Ascending aorta (tissue), 2 donors: ENCODE measurements at regions not wholly inside any gene's neighbourhood (a gene's known extent, or its start where the extent isn't known, plus 50 kb on each side); places are given as distances from the start of the nearest gene placed in this dataset.
"Not testable (repeated sequence)": the region's sequence is repeated elsewhere in the genome, so short reads cannot be mapped to it uniquely, and the experiment has no call there.

ENCODE experiments used
- DNase-seq, 2 donors: peaks; one replicate each; pipeline ENCODE4 v3.0.0-alpha.2; 2019; ENCODE audit warnings: low spot score in 2 of 2
- H3K27ac ChIP-seq, 2 donors: fragments of 200-600 bp; sonication (generic); one replicate each; pipeline ENCODE4 v1.5.1; 2016 to 2017; ENCODE audit warnings: mild to moderate bottlenecking in 1 of 2
- H3K27me3 ChIP-seq: fragments of 200-600 bp; sonication (generic); one replicate; pipeline ENCODE4 v1.5.1; 2017
- H3K36me3 ChIP-seq, 2 donors: fragments of 200-600 bp; sonication (generic); one replicate each; pipeline ENCODE4 v1.5.1; 2016
- H3K4me1 ChIP-seq, 2 donors: fragments of 200-600 bp; sonication (generic); one replicate each; pipeline ENCODE4 v1.5.1; 2016 to 2017; ENCODE audit warnings: mild to moderate bottlenecking in 1 of 2
- H3K4me3 ChIP-seq, 2 donors: fragments of 200-600 bp; sonication (generic); one replicate each; pipeline ENCODE4 v1.5.1; 2016 to 2017; ENCODE audit warnings: mild to moderate bottlenecking in 1 of 2
- H3K9me3 ChIP-seq, 2 donors: fragments of 200-600 bp; sonication (generic); one replicate each; pipeline ENCODE4 v1.5.1; 2016
- intact Hi-C: fragments of 100-400 bp; cut with DNase I; formaldehyde crosslinking; loops from one replicate; pipeline ENCODE4 v1.15.1; 2023
- TF ChIP-seq, protein P1 (sequence below), 3 experiments: fragments of 200-600 bp in 2 of 3; fragments of 450-650 bp in 1 of 3; sonication (generic) in 2 of 3; IDR thresholded peaks; one replicate each; pipeline ENCODE4 v1.5.1; 2016 to 2019; ENCODE audit warnings: antibody characterized with exemption in 3 of 3, mild to moderate bottlenecking in 1 of 3, moderate library complexity in 1 of 3

GRCh38 chr12:114041136-114041535, 75.0 kb upstream of the RBM19 start:
- Histone ChIP-seq H3K27ac (no peak overlapping the region), H3K9me3 (no peaks in the 10 kb centered on the region), H3K4me1 (no peaks in the 10 kb centered on the region), H3K27me3 (no peaks in the 10 kb centered on the region), H3K36me3 (no peaks in the 10 kb centered on the region), H3K4me3 (no peak overlapping the region)
- intact Hi-C loops: no loop called here
- TF ChIP-seq, protein P1, sequence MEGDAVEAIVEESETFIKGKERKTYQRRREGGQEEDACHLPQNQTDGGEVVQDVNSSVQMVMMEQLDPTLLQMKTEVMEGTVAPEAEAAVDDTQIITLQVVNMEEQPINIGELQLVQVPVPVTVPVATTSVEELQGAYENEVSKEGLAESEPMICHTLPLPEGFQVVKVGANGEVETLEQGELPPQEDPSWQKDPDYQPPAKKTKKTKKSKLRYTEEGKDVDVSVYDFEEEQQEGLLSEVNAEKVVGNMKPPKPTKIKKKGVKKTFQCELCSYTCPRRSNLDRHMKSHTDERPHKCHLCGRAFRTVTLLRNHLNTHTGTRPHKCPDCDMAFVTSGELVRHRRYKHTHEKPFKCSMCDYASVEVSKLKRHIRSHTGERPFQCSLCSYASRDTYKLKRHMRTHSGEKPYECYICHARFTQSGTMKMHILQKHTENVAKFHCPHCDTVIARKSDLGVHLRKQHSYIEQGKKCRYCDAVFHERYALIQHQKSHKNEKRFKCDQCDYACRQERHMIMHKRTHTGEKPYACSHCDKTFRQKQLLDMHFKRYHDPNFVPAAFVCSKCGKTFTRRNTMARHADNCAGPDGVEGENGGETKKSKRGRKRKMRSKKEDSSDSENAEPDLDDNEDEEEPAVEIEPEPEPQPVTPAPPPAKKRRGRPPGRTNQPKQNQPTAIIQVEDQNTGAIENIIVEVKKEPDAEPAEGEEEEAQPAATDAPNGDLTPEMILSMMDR (IDR thresholded peaks at IDR 0.05): no peak
- no peak for DNase-seq

GRCh38 chr12:114038962-114039361, 72.8 kb upstream of the RBM19 start:
- Histone ChIP-seq H3K36me3 (no peaks in the 10 kb centered on the region), H3K27me3 (no peaks in the 10 kb centered on the region), H3K4me3 (no peak overlapping the region), H3K27ac (no peak overlapping the region), H3K4me1 (no peaks in the 10 kb centered on the region), H3K9me3 (no peaks in the 10 kb centered on the region)
- DNase-seq: no peak
- intact Hi-C loops: no loop called here
- TF ChIP-seq, protein P1 (IDR thresholded peaks at IDR 0.05): no peak

GRCh38 chr12:114032801-114033200, 66.7 kb upstream of the RBM19 start:
- TF ChIP-seq, protein P1 (IDR thresholded peaks at IDR 0.05): no peak
- DNase-seq: no peak
- Histone ChIP-seq H3K27me3 (no peaks in the 10 kb centered on the region), H3K4me3 (no peak overlapping the region), H3K4me1 (no peaks in the 10 kb centered on the region), H3K27ac (no peak overlapping the region), H3K36me3 (no peaks in the 10 kb centered on the region), H3K9me3 (no peaks in the 10 kb centered on the region)
- intact Hi-C loops: no loop called here

- intact Hi-C loops: no loop called here
- no peaks in the 10 kb centered on the region for H3K9me3 ChIP-seq
- H3K36me3 ChIP-seq: no peaks in the 10 kb centered on the region
- DNase-seq: no peak
- no peak overlapping the region for H3K27ac ChIP-seq
- H3K4me1 ChIP-seq: no peaks in the 10 kb centered on the region
- TF ChIP-seq, protein P1 (IDR thresholded peaks at IDR 0.05): no peak
- H3K4me3 ChIP-seq: no peak overlapping the region
- H3K27me3 ChIP-seq: no peaks in the 10 kb centered on the region
Measured at GRCh38 chr12:114030451-114030850, 64.3 kb upstream of the RBM19 start.

DNA sequence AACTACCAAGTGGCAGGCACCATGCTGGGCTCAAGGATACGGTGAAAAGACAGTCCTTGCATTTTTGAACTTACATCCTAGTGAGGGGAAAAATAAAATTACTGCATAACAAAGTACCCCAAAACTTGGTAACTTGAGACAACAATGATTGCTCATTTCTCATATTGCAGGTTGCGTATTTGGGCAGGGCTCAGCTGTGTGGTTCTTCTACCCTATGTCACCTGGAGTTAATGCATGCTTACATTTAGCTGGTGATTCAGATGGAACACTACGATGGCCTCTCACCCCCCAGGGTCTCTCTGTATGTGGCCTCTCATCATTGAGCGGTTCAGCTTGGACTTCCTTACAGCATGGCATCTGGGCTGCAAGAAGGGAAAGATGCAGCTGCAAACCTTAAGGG, 60.7 kb upstream of the RBM19 start:
- TF ChIP-seq, protein P1 (IDR thresholded peaks at IDR 0.05): no peak
- intact Hi-C loops: no loop called here
- no peaks in the 10 kb centered on the region for H3K9me3 ChIP-seq
- H3K4me3 ChIP-seq: no peak overlapping the region
- no peak overlapping the region for H3K27ac ChIP-seq
- no peaks in the 10 kb centered on the region for H3K36me3 ChIP-seq
- H3K4me1 ChIP-seq: no peaks in the 10 kb centered on the region
- no peak for DNase-seq
- H3K27me3 ChIP-seq: no peaks in the 10 kb centered on the region

DNA sequence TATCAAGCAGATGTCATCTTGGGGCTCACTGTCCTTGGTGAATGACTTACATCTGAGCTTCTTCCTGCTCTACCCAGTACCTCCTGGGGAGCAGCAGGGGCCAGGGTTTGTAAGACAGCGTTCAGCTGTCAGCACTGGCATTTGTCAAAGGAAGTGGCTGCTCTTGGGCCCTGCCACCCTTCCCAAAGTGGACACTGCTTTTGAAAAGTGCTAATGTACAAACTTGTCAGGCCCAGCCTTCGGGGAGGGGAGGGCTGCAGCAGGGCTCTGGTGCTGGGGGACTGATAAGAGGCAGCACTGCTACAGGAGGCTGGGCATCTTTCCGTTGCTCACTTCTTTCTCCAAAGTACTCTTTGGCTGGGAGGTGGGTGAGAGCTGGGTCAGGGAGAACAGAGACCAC, 59.8 kb upstream of the RBM19 start:
- Histone ChIP-seq H3K4me3 (no peak overlapping the region), H3K4me1 (no peaks in the 10 kb centered on the region), H3K27ac (no peak overlapping the region), H3K36me3 (no peaks in the 10 kb centered on the region), H3K27me3 (no peaks in the 10 kb centered on the region), H3K9me3 (no peaks in the 10 kb centered on the region)
- DNase-seq: no peak
- TF ChIP-seq, protein P1 (IDR thresholded peaks at IDR 0.05): no peak
- intact Hi-C loops: no loop called here

GRCh38 chr12:114022081-114022480, 56.0 kb upstream of the RBM19 start:
- H3K4me1 ChIP-seq, intact Hi-C loops, H3K4me3 ChIP-seq, H3K36me3 ChIP-seq, H3K9me3 ChIP-seq, H3K27ac ChIP-seq, H3K27me3 ChIP-seq, DNase-seq: not testable (repeated sequence)
